Spleen (tissue), 7 donors: ENCODE measurements at regions not wholly inside any gene's neighbourhood (a gene's known extent, or its start where the extent isn't known, plus 50 kb on each side); places are given as distances from the start of the nearest gene placed in this dataset.

Experiments
- POLR2A ChIP-seq, 3 donors: fragments of 450-650 bp; IDR thresholded peaks; one replicate each; pipeline ENCODE4 v1.5.1; 2017; ENCODE audit warnings: antibody characterized with exemption in 3 of 3, mild to moderate bottlenecking in 1 of 3
- POLR2AphosphoS5 ChIP-seq, 3 donors: sonication (generic); formaldehyde crosslinking; IDR thresholded peaks; one replicate each; pipeline ENCODE4 v1.5.1; 2017; ENCODE audit warnings: antibody characterized with exemption in 3 of 3
- TF ChIP-seq, protein P1 (sequence below), 11 experiments: fragments of 200-600 bp in 7 of 11; fragments of 450-650 bp in 4 of 11; sonication (generic) in 4 of 11; IDR thresholded peaks in 8 of 11; conservative IDR thresholded peaks in 3 of 11; 1 replicate in 7 of 11; 2 replicates in 4 of 11; pipeline versions ENCODE4 v1.4.0 to v1.8.0; 2016 to 2021; ENCODE audit warnings: antibody characterized with exemption in 11 of 11, inconsistent platforms in 4 of 11, mild to moderate bottlenecking in 1 of 11
- donor health status: DM: no; HTN: no; CAD: no; lungs with moderate emphysema.
- donor health status: DM: no; HTN: no; CAD: no.
- donor health status: DM: no; HTN: no; CAD: no.

DNA sequence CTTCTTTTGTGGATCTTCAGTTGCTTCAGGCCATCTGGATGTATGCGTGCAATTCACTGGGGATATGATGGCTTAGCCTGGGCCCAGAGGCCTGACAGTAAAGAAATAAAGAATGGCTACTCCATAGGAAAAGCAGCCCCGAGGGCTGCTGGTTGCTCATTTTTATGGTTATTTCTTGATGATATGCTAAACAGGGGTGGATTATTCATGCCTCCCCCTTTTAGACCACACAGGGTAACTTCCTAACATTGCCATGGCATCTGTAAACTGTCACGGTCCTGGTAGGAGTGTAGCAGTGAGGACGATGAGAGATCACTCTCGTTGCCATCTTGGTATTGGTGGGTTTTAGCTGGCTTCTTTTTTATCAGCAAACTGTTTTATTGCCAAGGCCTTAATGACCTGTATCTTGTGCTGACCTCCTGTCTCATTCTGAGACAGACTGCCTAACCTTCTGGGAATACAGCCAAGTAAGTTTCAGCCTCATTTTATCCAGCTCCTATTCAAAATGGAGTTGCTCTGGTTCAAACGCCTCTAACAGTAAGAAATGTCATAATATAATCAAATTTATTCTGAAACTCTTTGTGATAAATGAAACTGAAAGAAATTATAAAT is 60.5 kb downstream of the DSEL start:
- TF ChIP-seq, protein P1, sequence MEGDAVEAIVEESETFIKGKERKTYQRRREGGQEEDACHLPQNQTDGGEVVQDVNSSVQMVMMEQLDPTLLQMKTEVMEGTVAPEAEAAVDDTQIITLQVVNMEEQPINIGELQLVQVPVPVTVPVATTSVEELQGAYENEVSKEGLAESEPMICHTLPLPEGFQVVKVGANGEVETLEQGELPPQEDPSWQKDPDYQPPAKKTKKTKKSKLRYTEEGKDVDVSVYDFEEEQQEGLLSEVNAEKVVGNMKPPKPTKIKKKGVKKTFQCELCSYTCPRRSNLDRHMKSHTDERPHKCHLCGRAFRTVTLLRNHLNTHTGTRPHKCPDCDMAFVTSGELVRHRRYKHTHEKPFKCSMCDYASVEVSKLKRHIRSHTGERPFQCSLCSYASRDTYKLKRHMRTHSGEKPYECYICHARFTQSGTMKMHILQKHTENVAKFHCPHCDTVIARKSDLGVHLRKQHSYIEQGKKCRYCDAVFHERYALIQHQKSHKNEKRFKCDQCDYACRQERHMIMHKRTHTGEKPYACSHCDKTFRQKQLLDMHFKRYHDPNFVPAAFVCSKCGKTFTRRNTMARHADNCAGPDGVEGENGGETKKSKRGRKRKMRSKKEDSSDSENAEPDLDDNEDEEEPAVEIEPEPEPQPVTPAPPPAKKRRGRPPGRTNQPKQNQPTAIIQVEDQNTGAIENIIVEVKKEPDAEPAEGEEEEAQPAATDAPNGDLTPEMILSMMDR (IDR thresholded peaks at IDR 0.05 in 8 of 11, conservative IDR thresholded peaks at IDR 0.05 in 3 of 11): no peak
- TF ChIP-seq POLR2A (IDR thresholded peaks at IDR 0.05) (no peak), POLR2AphosphoS5 (IDR thresholded peaks at IDR 0.05) (no peak)
